Spleen (tissue), 7 donors: ENCODE measurements at regions not wholly inside any gene's neighbourhood (a gene's known extent, or its start where the extent isn't known, plus 50 kb on each side); places are given as distances from the start of the nearest gene placed in this dataset.

Experiments
- CTCF ChIP-seq, 11 experiments: fragments of 200-600 bp in 7 of 11; fragments of 450-650 bp in 4 of 11; sonication (generic) in 4 of 11; IDR thresholded peaks in 8 of 11; conservative IDR thresholded peaks in 3 of 11; 1 replicate in 7 of 11; 2 replicates in 4 of 11; pipeline versions ENCODE4 v1.4.0 to v1.8.0; 2016 to 2021; ENCODE audit warnings: antibody characterized with exemption in 11 of 11, inconsistent platforms in 4 of 11, mild to moderate bottlenecking in 1 of 11
- POLR2A ChIP-seq, 3 donors: fragments of 450-650 bp; IDR thresholded peaks; one replicate each; pipeline ENCODE4 v1.5.1; 2017; ENCODE audit warnings: antibody characterized with exemption in 3 of 3, mild to moderate bottlenecking in 1 of 3
- POLR2AphosphoS5 ChIP-seq, 3 donors: sonication (generic); formaldehyde crosslinking; IDR thresholded peaks; one replicate each; pipeline ENCODE4 v1.5.1; 2017; ENCODE audit warnings: antibody characterized with exemption in 3 of 3
- donor health status: DM: no; HTN: no; CAD: no; lungs with moderate emphysema.
- donor health status: DM: no; HTN: no; CAD: no.
- donor health status: DM: no; HTN: no; CAD: no.

GRCh38 chrX:109199726-109200125 lies 282.2 kb downstream of the GUCY2F start:
- TF ChIP-seq CTCF (IDR thresholded peaks at IDR 0.05 in 8 of 11, conservative IDR thresholded peaks at IDR 0.05 in 3 of 11) (no peak), POLR2A (IDR thresholded peaks at IDR 0.05) (no peak), POLR2AphosphoS5 (IDR thresholded peaks at IDR 0.05) (no peak)
